Caco-2 (cell line): ENCODE measurements at regions not wholly inside any gene's neighbourhood (a gene's known extent, or its start where the extent isn't known, plus 50 kb on each side); places are given as distances from the start of the nearest gene placed in this dataset.

ENCODE experiments used
- BruUV-seq: library from RNA; stranded (reverse); fragments of 400-500 nt; replicated peaks from 2 replicates; lab custom pipeline; 2021; lab: Mats Ljungman, UMichigan
- CTCF ChIA-PET: fragments of 300-600 bp; sonication (Branson Sonifier 250); formaldehyde crosslinking; loops from one replicate; lab custom pipeline; 2022; ENCODE audit warnings: antibody characterized with exemption; lab: Charles Lee
- POLR2A ChIA-PET: fragments of 300-600 bp; sonication (Branson Sonifier 250); formaldehyde crosslinking; loops from one replicate; lab custom pipeline; 2022; ENCODE audit warnings: antibody characterized with exemption; lab: Charles Lee
- DNase-seq, 2 experiments: peaks; one replicate each; pipeline versions ENCODE4 v3.0.0 to v3.0.0-alpha.2; 2020 to 2022
- H3K27me3 ChIP-seq: replicated peaks from 2 replicates; pipeline ENCODE4 v1.6.0; 2011; ENCODE audit warnings: low read length; ENCODE audit not compliant: control insufficient read depth, insufficient read depth
- H3K36me3 ChIP-seq: 2 replicates; pipeline ENCODE4 v1.5.1; 2011; ENCODE audit warnings: low read length; ENCODE audit not compliant: control insufficient read depth, insufficient read depth
- H3K4me1 ChIP-seq: fragments of 250-450 bp; sonication (Bioruptor Pico); 2 replicates; pipeline ENCODE4 v1.5.1; 2020; ENCODE audit warnings: mild to moderate bottlenecking
- H3K4me3 ChIP-seq: 2 replicates; pipeline ENCODE4 v1.5.1; 2011; ENCODE audit warnings: low read depth, mild to moderate bottlenecking, control low read depth, low read length
- H3K9me3 ChIP-seq: fragments of 250-450 bp; sonication (Bioruptor Pico); 2 replicates; pipeline ENCODE4 v1.5.1; 2020; ENCODE audit warnings: mild to moderate bottlenecking, moderate library complexity
- H3K27ac Mint-ChIP-seq: one replicate; pipeline ENCODE4 v1.8.0; 2022; ENCODE audit warnings: mixed read lengths; ENCODE audit not compliant: unreplicated experiment
- H3K27me3 Mint-ChIP-seq: one replicate; pipeline ENCODE4 v1.8.0; 2022; ENCODE audit warnings: mixed read lengths; ENCODE audit not compliant: insufficient read depth, unreplicated experiment
- H3K36me3 Mint-ChIP-seq: one replicate; pipeline ENCODE4 v1.8.0; 2022; ENCODE audit warnings: mild to moderate bottlenecking, mixed read lengths; ENCODE audit not compliant: insufficient read depth, unreplicated experiment
- H3K4me1 Mint-ChIP-seq: one replicate; pipeline ENCODE4 v1.8.0; 2022; ENCODE audit warnings: low read depth, mixed read lengths; ENCODE audit not compliant: unreplicated experiment
- H3K4me3 Mint-ChIP-seq: one replicate; pipeline ENCODE4 v1.8.0; 2022; ENCODE audit warnings: mild to moderate bottlenecking, moderate library complexity, mixed read lengths; ENCODE audit not compliant: unreplicated experiment
- H3K9me3 Mint-ChIP-seq: one replicate; pipeline ENCODE4 v1.8.0; 2022; ENCODE audit warnings: mixed read lengths; ENCODE audit not compliant: unreplicated experiment
- CTCF ChIP-seq, 2 experiments: fragments of 200-600 bp in 1 of 2; IDR thresholded peaks; 1 replicate in 1 of 2; 2 replicates in 1 of 2; pipeline versions ENCODE4 v1.5.1 to v1.8.0; 2011 to 2022; ENCODE audit warnings: antibody characterized with exemption in 1 of 2, control low read depth in 1 of 2, inconsistent platforms in 1 of 2, low read depth in 1 of 2, low read length in 1 of 2, mild to moderate bottlenecking in 1 of 2, moderate library complexity in 1 of 2; ENCODE audit not compliant: insufficient read depth in 1 of 2, severe bottlenecking in 1 of 2, unreplicated experiment in 1 of 2
- intact Hi-C: fragments of 100-400 bp; cut with micrococcal nuclease; formaldehyde crosslinking; loops from one replicate; pipeline ENCODE4 v1.10.0; 2022; ENCODE audit not compliant: unreplicated experiment

GRCh38 chr11:104763930-104764709, 134.1 kb downstream of the CASP12 start:
- Mint-ChIP-seq H3K4me3 (no peak overlapping the region), H3K27ac (no peak overlapping the region), H3K27me3 (peaks cover 3% of the 10 kb centered on the region), H3K36me3 (no peaks in the 10 kb centered on the region), H3K9me3 (peaks cover 27% of the 10 kb centered on the region), H3K4me1 (no peaks in the 10 kb centered on the region)
- TF ChIP-seq CTCF (IDR thresholded peaks at IDR 0.05; ENCODE audit: insufficient read depth in 1 of 2, low read depth in 1 of 2, low read length in 1 of 2, severe bottlenecking in 1 of 2, unreplicated experiment in 1 of 2): no peak
- DNase-seq: no peak
- ChIA-PET CTCF (no interaction called here), POLR2A (interaction anchor here (0.5 kb wide), 1 partner anchor 214 kb away, joined by 17 read pairs; no protein-coding TSS in a partner anchor)
- intact Hi-C loops: no loop called here
- no peaks in the 10 kb centered on the region for H3K9me3 ChIP-seq
- H3K36me3 ChIP-seq: no peaks in the 10 kb centered on the region
- H3K4me3 ChIP-seq: no peak overlapping the region
- BruUV-seq: no TSS peak
- no peaks in the 10 kb centered on the region for H3K27me3 ChIP-seq
- no peaks in the 10 kb centered on the region for H3K4me1 ChIP-seq

- peaks cover 3% of the 10 kb centered on the region for H3K27me3 Mint-ChIP-seq
- H3K27ac Mint-ChIP-seq: no peak overlapping the region
- H3K4me3 Mint-ChIP-seq: no peak overlapping the region
- ChIA-PET CTCF (no interaction called here), POLR2A (no interaction called here)
- no peaks in the 10 kb centered on the region for H3K4me1 Mint-ChIP-seq
- Histone ChIP-seq H3K36me3 (no peaks in the 10 kb centered on the region), H3K9me3 (0 out of 2 replicates have a peak, but pooled peaks cover 2% of the 10 kb centered on the region), H3K4me3 (no peak overlapping the region), H3K4me1 (no peaks in the 10 kb centered on the region), H3K27me3 (no peaks in the 10 kb centered on the region)
- TF ChIP-seq CTCF (IDR thresholded peaks at IDR 0.05; ENCODE audit: insufficient read depth in 1 of 2, low read depth in 1 of 2, low read length in 1 of 2, severe bottlenecking in 1 of 2, unreplicated experiment in 1 of 2): no peak
- BruUV-seq: no TSS peak
- DNase-seq: no peak
- intact Hi-C loops: no loop called here
- H3K9me3 Mint-ChIP-seq: peaks cover 30% of the 10 kb centered on the region
- H3K36me3 Mint-ChIP-seq: no peaks in the 10 kb centered on the region
Observed at GRCh38 chr11:104761511-104761910, 136.7 kb downstream of the CASP12 start.

- Mint-ChIP-seq H3K9me3 (peaks cover 30% of the 10 kb centered on the region), H3K27me3 (peaks cover 3% of the 10 kb centered on the region), H3K4me1 (no peaks in the 10 kb centered on the region), H3K4me3 (no peak overlapping the region), H3K36me3 (no peaks in the 10 kb centered on the region), H3K27ac (no peak overlapping the region)
- H3K4me1 ChIP-seq: no peaks in the 10 kb centered on the region
- CTCF ChIA-PET: no interaction called here
- POLR2A ChIA-PET: no interaction called here
- TF ChIP-seq CTCF (IDR thresholded peaks at IDR 0.05; ENCODE audit: insufficient read depth in 1 of 2, low read depth in 1 of 2, low read length in 1 of 2, severe bottlenecking in 1 of 2, unreplicated experiment in 1 of 2): no peak
- no peak overlapping the region for H3K4me3 ChIP-seq
- H3K27me3 ChIP-seq: no peaks in the 10 kb centered on the region
- intact Hi-C loops: no loop called here
- no peaks in the 10 kb centered on the region for H3K36me3 ChIP-seq
- no TSS peak for BruUV-seq
- H3K9me3 ChIP-seq: 0 out of 2 replicates have a peak, but pooled peaks cover 2% of the 10 kb centered on the region
- no peak for DNase-seq
Observed at GRCh38 chr11:104759464-104759863, 138.8 kb downstream of the CASP12 start.
